Fibroblast of the aortic adventitia (primary cell): ENCODE measurements at regions not wholly inside any gene's neighbourhood (a gene's known extent, or its start where the extent isn't known, plus 50 kb on each side); places are given as distances from the start of the nearest gene placed in this dataset.
A peak's percentile ranks its signal among the peaks of the same experiment; 100 is the strongest.

Source experiments
- DNase-seq: peaks from one replicate; pipeline ENCODE4 v3.0.0-alpha.2; 2010; ENCODE audit warnings: low read depth
- H3K4me3 ChIP-seq: 2 replicates; pipeline ENCODE4 v1.5.1; 2011; ENCODE audit warnings: low read depth, mild to moderate bottlenecking, control low read depth, low read length, moderate library complexity
- TF ChIP-seq, protein P1 (sequence below): IDR thresholded peaks from 2 replicates; pipeline ENCODE4 v1.5.1; 2011; ENCODE audit warnings: mild to moderate bottlenecking, low read length, control low read depth, inconsistent platforms; ENCODE audit not compliant: insufficient read depth

DNA sequence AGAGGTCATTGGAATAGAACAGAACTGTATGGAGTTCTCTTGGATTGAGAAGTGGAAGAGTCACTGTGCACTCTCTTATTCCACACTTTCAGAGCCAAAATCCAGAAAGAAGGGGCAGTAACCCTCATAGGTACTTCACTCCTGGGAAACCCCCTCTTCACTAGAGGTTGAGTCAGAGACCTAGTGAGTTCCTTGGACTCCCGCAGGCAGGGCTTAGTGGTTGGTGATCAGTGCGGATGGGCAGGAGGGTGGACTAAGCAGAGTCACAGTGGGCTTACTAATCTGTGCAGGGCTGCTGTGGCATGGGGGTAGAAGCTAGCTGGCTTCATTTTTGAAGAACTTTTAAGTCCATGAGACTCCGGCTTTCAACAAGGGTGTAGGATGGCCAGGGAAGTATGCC, 95.0 kb upstream of the MLN start:
- no peak for DNase-seq
- H3K4me3 ChIP-seq, result no peak overlapping the region
- TF ChIP-seq, protein P1, sequence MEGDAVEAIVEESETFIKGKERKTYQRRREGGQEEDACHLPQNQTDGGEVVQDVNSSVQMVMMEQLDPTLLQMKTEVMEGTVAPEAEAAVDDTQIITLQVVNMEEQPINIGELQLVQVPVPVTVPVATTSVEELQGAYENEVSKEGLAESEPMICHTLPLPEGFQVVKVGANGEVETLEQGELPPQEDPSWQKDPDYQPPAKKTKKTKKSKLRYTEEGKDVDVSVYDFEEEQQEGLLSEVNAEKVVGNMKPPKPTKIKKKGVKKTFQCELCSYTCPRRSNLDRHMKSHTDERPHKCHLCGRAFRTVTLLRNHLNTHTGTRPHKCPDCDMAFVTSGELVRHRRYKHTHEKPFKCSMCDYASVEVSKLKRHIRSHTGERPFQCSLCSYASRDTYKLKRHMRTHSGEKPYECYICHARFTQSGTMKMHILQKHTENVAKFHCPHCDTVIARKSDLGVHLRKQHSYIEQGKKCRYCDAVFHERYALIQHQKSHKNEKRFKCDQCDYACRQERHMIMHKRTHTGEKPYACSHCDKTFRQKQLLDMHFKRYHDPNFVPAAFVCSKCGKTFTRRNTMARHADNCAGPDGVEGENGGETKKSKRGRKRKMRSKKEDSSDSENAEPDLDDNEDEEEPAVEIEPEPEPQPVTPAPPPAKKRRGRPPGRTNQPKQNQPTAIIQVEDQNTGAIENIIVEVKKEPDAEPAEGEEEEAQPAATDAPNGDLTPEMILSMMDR, result no peak

DNA sequence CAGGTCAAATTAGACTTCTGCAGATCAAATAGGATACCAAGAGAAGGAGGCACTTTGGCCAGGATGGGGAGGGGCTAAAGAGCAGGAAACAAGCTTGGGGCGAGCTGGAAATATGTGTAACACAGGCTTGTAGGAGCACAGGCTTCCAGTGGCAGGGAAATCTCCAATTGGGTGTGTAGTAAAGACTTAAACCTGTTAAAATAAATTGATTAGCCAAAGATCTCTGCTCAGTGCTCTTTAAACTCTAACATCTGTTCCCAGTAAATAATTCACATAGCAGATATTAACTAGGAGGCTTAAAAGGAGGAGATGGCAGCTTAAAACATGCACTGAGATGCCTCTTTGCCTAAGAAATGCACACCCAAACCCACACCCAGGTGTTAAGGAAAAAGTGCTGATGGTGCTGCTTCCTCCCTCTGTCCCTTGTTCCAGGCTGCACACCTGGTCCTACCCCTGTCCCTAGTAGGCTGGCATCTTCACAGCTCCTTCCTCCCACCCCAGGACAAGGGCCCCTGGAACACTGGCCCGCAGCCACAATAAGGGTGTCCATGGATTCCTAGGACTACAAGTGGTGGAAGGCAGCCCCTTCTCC, 93.5 kb upstream of the MLN start:
- TF ChIP-seq, protein P1, result no peak
- DNase-seq, result no peak
- H3K4me3 ChIP-seq, result no peak overlapping the region

DNA sequence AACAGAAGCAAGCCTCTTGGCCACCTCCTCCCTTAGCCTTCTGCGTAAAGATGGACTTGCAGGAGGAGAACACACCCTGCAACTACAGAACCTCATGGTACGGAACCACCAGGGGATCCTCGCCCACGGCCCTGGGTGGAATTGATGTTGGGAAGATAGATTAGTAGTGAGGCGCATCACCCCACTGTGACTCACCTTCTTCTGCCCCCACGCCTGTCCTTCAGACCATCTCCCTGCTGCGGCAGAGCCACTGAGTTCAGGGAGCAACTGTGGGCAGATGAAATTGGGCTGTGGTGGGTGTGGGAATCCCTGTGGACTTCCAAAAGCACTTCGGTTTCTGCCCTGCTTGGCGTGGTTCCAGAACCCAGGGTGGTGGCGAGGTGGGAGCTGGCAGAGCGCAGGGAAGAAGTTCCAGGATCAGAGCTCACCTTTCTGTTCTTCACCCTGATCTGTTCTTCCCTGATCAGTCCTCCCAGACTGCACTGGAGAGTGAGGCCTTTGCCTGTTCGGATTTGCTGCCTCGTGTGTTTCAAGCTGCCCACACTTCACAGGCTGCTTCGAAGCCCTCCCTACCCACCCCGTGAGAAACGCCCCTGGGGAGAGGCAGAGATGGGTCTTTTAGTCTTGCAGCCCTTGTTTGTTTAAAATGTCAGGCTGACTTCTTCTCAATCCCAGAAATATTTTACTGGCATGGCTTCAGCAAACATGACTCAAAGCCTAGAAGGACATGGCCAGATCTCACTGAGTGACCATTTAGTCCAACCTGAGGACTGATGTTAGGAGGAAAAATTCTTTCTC, 92.8 kb upstream of the MLN start:
- peak; percentile 35 for DNase-seq
- TF ChIP-seq, protein P1, result no peak

DNA sequence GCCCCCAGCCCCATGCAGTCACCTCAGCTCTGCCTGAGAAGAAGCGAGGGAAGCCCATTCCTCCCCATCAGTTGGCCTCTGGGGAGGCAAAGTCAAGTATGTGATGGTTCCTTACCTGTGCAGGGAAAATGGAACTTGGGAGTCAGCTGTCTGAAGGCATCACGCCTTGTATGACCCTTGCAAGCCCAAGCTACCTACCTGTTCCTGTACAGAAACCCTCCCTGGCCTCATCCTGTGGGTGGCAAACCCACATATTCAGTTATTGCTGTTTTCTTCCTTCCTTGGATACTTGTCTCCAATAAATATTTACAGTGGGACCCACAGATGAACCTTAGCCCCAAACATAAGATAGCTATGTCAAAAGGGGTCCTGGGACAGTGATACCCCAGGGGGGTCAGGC, 92.2 kb upstream of the MLN start:
- DNase-seq, result no peak
- H3K4me3 ChIP-seq, result no peak overlapping the region
- TF ChIP-seq, protein P1, result no peak

More for the DNA sequence above, 92.8 kb upstream of the MLN start:
- no peak overlapping the region for H3K4me3 ChIP-seq

DNA sequence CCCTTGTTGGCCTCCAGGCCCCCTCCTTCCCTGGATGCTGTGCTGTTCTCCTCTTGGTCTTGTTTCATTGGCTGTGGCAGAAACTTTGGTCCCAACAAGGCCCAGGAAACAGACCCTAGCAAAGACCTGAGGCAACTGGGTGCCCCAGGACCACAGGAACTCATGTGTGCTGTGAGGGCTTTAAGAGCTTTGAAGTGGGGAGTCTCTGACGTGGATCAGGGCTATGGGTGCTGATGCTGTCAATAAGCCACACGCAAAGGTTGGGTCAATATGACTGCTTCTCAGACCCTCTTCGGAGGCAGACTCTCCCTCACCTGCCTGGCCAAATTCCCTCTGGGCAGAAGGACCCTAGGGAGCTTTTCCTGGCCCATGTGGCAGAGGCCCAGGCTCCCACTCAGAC, 91.5 kb upstream of the MLN start:
- no peak for DNase-seq
- TF ChIP-seq, protein P1, result no peak
- no peak overlapping the region for H3K4me3 ChIP-seq

DNA sequence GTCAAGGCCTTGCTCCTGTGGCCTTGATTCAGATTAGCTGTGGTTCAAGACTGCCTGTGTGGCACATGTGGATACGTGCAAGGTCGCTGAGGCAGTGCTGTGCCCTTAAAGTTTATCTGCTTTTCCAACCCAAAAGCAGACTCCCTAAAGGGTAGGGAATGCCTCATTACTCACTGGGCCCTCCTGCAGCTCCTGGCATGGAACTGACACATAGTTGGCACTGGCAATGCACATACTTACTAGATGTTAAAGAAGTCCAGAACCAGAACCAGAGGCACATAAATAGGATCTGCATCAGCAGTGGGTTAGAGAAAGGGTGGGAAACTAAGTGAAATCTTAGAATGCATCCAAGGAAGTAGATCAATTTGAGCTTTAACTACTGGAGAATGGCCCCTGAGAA, 90.6 kb upstream of the MLN start:
- TF ChIP-seq, protein P1, result no peak
- peak; percentile 81 for DNase-seq
- H3K4me3 ChIP-seq, result no peak overlapping the region
